HCT116 (cell line): ENCODE measurements at regions not wholly inside any gene's neighbourhood (a gene's known extent, or its start where the extent isn't known, plus 50 kb on each side); places are given as distances from the start of the nearest gene placed in this dataset.

Experiments
- ATAC-seq: fragments of 200-7000 bp; cut with Tn5 transposase; 2 replicates; pipeline ENCODE4 v1.9.1; 2020; ENCODE audit warnings: mild to moderate bottlenecking, moderate library complexity
- BruUV-seq: library from RNA; stranded (reverse); fragments of 400-500 nt; replicated peaks from 2 replicates; lab custom pipeline; 2021; lab: Mats Ljungman, UMichigan
- CTCF ChIA-PET: fragments of 300-600 bp; sonication (Branson Sonifier 250); formaldehyde crosslinking; loops from one replicate; lab custom pipeline; 2021; ENCODE audit warnings: antibody characterized with exemption; lab: Charles Lee
- POLR2A ChIA-PET: fragments of 300-600, 350-600 bp; sonication (Branson Sonifier 250); formaldehyde crosslinking; loops from one replicate; lab custom pipeline; 2021; ENCODE audit warnings: antibody characterized with exemption; lab: Charles Lee
- RAD21 ChIA-PET, 2 experiments: fragments of 300-600 bp; sonication (Branson Sonifier 250); formaldehyde crosslinking; loops; one replicate each; lab custom pipeline; 2023; ENCODE audit warnings: low total read pairs in 2 of 2; ENCODE audit not compliant: uncharacterized antibody in 2 of 2, unreplicated experiment in 2 of 2, low non-redundant PET in 1 of 2; lab: Charles Lee
- DNase-seq: peaks from one replicate; pipeline ENCODE4 v3.0.0-alpha.2; 2010; ENCODE audit warnings: low read depth, low spot score
- H2AFZ ChIP-seq: fragments of 200-600 bp; shearing (Covaris generic), sonication (generic); 2 replicates; pipeline ENCODE4 v1.6.1; 2017; ENCODE audit warnings: low read depth, mixed run types, mixed read lengths, antibody characterized with exemption, low read length; ENCODE audit not compliant: poor library complexity, severe bottlenecking
- H3K27ac ChIP-seq: 2 replicates; pipeline ENCODE4 v1.5.1; 2012; ENCODE audit warnings: low read depth, low read length
- H3K27me3 ChIP-seq: fragments of 200-600 bp; sonication (generic); 2 replicates; pipeline ENCODE4 v1.6.1; 2016; ENCODE audit warnings: mixed run types, low read length, mixed read lengths; ENCODE audit not compliant: insufficient read depth
- H3K36me3 ChIP-seq, 2 experiments: fragments of 200-500 bp in 1 of 2; fragments of 200-600 bp in 1 of 2; sonication (Bioruptor generic) in 1 of 2; sonication (generic) in 1 of 2; 2 replicates each; pipeline versions ENCODE4 v1.5.1 to v1.6.1; 2014 to 2016; ENCODE audit warnings: low read length in 2 of 2, inconsistent platforms in 1 of 2, mixed read lengths in 1 of 2, mixed run types in 1 of 2; ENCODE audit not compliant: insufficient read depth in 2 of 2, control insufficient read depth in 1 of 2
- H3K4me1 ChIP-seq, 2 experiments: fragments of 200-600 bp in 1 of 2; sonication (generic) in 1 of 2; 2 replicates each; pipeline versions ENCODE4 v1.5.1 to v1.6.1; 2012 to 2017; ENCODE audit warnings: low read length in 2 of 2, inconsistent platforms in 1 of 2, mild to moderate bottlenecking in 1 of 2, mixed read lengths in 1 of 2, mixed run types in 1 of 2, moderate library complexity in 1 of 2; ENCODE audit not compliant: insufficient read depth in 2 of 2, control insufficient read depth in 1 of 2
- H3K4me2 ChIP-seq: fragments of 200-600 bp; sonication (generic); 2 replicates; pipeline ENCODE4 v1.6.1; 2017; ENCODE audit warnings: mixed run types, low read length, mixed read lengths
- H3K4me3 ChIP-seq, 2 experiments: fragments of 200-600 bp in 1 of 2; sonication (generic) in 1 of 2; replicated peaks in 1 of 2; 2 replicates each; pipeline ENCODE4 v1.5.1; 2011 to 2016; ENCODE audit warnings: low read length in 2 of 2, control low read depth in 1 of 2, low read depth in 1 of 2, mild to moderate bottlenecking in 1 of 2, mixed read lengths in 1 of 2, mixed run types in 1 of 2
- H3K79me2 ChIP-seq: fragments of 200-600 bp; sonication (generic); 2 replicates; pipeline ENCODE4 v1.6.1; 2017; ENCODE audit warnings: mild to moderate bottlenecking, mixed run types, low read length, moderate library complexity, mixed read lengths; ENCODE audit not compliant: insufficient read depth
- H3K9ac ChIP-seq: fragments of 200-600 bp; sonication (generic); 2 replicates; pipeline ENCODE4 v1.6.1; 2016; ENCODE audit warnings: low read length, mixed read lengths
- H3K9me2 ChIP-seq: fragments of 200-600 bp; sonication (generic), shearing (Covaris generic); 2 replicates; pipeline ENCODE4 v1.6.1; 2017; ENCODE audit warnings: mixed run types, mild to moderate bottlenecking, moderate library complexity; ENCODE audit not compliant: insufficient read depth
- H3K9me3 ChIP-seq, 2 experiments: fragments of 200-500 bp in 1 of 2; fragments of 200-600 bp in 1 of 2; sonication (Bioruptor generic) in 1 of 2; sonication (generic) in 1 of 2; 2 replicates each; pipeline ENCODE4 v1.6.1; 2014 to 2017; ENCODE audit warnings: low read length in 2 of 2, mixed read lengths in 2 of 2, inconsistent platforms in 1 of 2, low read depth in 1 of 2, mild to moderate bottlenecking in 1 of 2, mixed run types in 1 of 2, moderate library complexity in 1 of 2; ENCODE audit not compliant: control insufficient read depth in 1 of 2, insufficient read depth in 1 of 2
- H4K20me1 ChIP-seq: fragments of 200-600 bp; sonication (generic), shearing (Covaris generic); 2 replicates; pipeline ENCODE4 v1.6.1; 2017; ENCODE audit warnings: mixed run types, mild to moderate bottlenecking, moderate library complexity; ENCODE audit not compliant: insufficient read depth
- CBX3 ChIP-seq: IDR thresholded peaks from 2 replicates; pipeline ENCODE4 v1.6.1; 2012; ENCODE audit warnings: low read depth
- CEBPB ChIP-seq: IDR thresholded peaks from 2 replicates; pipeline ENCODE4 v1.6.1; 2012; ENCODE audit warnings: low read depth
- EGR1 ChIP-seq: IDR thresholded peaks from 2 replicates; pipeline ENCODE4 v1.6.1; 2012; ENCODE audit warnings: low read depth
- ELF1 ChIP-seq: IDR thresholded peaks from 2 replicates; pipeline ENCODE4 v1.6.1; 2012; ENCODE audit warnings: low read depth, borderline replicate concordance
- EZH2 ChIP-seq: fragments of 200-600 bp; sonication (generic); IDR thresholded peaks from 2 replicates; pipeline ENCODE4 v1.6.1; 2017; ENCODE audit warnings: antibody characterized with exemption, mixed run types
- EZH2phosphoT487 ChIP-seq: fragments of 200-600 bp; IDR thresholded peaks from 2 replicates; pipeline ENCODE4 v1.6.1; 2018; ENCODE audit warnings: antibody characterized with exemption, borderline replicate concordance
- FOSL1 ChIP-seq: IDR thresholded peaks from 2 replicates; pipeline ENCODE4 v1.6.1; 2012; ENCODE audit warnings: low read depth
- JUND ChIP-seq: IDR thresholded peaks from 2 replicates; pipeline ENCODE4 v1.6.1; 2012
- POLR2A ChIP-seq: IDR thresholded peaks from 2 replicates; pipeline ENCODE4 v1.7.0; 2011; ENCODE audit warnings: borderline replicate concordance; ENCODE audit not compliant: insufficient read depth, insufficient read length; ENCODE audit errors: extremely low read depth
- POLR2AphosphoS5 ChIP-seq: IDR thresholded peaks from 2 replicates; pipeline ENCODE4 v1.6.1; 2011; ENCODE audit warnings: mild to moderate bottlenecking, low read depth, low read length, moderate library complexity
- RAD21 ChIP-seq: IDR thresholded peaks from 2 replicates; pipeline ENCODE4 v1.6.1; 2012; ENCODE audit warnings: low read depth, mild to moderate bottlenecking
- SIN3A ChIP-seq: IDR thresholded peaks from 2 replicates; pipeline ENCODE4 v1.6.1; 2012; ENCODE audit warnings: low read depth
- SRF ChIP-seq: IDR thresholded peaks from 2 replicates; pipeline ENCODE4 v1.6.1; 2012; ENCODE audit warnings: low read depth
- TCF7L2 ChIP-seq: IDR thresholded peaks from 2 replicates; pipeline ENCODE4 v1.7.0; 2011; ENCODE audit warnings: borderline replicate concordance, inconsistent platforms; ENCODE audit not compliant: insufficient read depth, insufficient read length; ENCODE audit errors: extremely low read depth
- YY1 ChIP-seq: IDR thresholded peaks from 2 replicates; pipeline ENCODE4 v1.6.1; 2011; ENCODE audit warnings: low read length, low read depth, moderate library complexity, mild to moderate bottlenecking; ENCODE audit not compliant: insufficient replicate concordance; ENCODE audit errors: extremely low read depth
- ZFX ChIP-seq: fragments of 450-650 bp; IDR thresholded peaks from 2 replicates; pipeline ENCODE4 v1.6.1; 2017
- ZNF274 ChIP-seq: fragments of 200-500 bp; sonication (Bioruptor generic); IDR thresholded peaks from 2 replicates; pipeline ENCODE4 v1.6.1; 2014; ENCODE audit warnings: mild to moderate bottlenecking, low read depth, low read length, inconsistent platforms
- intact Hi-C: fragments of 100-400 bp; cut with micrococcal nuclease; formaldehyde crosslinking; loops from 2 replicates; pipeline ENCODE4 v1.10.0; 2022
- TF ChIP-seq, protein P1 (sequence below): IDR thresholded peaks from 2 replicates; pipeline ENCODE4 v1.6.1; 2012
- TF ChIP-seq, protein P2 (sequence below): IDR thresholded peaks from 2 replicates; pipeline ENCODE4 v1.6.1; 2011; ENCODE audit warnings: mild to moderate bottlenecking, low read length, moderate library complexity; ENCODE audit not compliant: insufficient replicate concordance; ENCODE audit errors: extremely low read depth
- TF ChIP-seq, protein P3 (sequence below): IDR thresholded peaks from 2 replicates; pipeline ENCODE4 v1.6.1; 2012

DNA sequence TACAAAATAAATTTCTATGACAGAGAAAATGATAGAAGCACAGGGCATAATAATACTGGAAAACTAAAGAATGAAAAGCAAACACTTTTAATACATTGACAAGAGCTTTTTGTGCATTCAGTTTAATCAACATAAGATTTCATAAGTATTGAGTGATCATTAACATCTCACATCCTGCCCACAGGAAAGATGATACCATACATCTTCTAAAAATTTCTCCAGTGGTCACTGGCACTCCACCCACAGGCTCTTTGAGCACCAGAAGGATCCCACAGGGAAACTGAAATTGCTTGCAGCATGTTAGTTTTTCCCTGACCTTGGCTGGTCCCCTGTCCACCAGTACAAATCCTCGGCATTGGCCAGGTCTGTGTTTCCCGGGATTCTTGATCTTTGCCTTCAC is 186.0 kb downstream of the CEMIP2 start:
- TF ChIP-seq RAD21: no peak
- TF ChIP-seq ZNF274: no peak
- TF ChIP-seq JUND: no peak
- TF ChIP-seq, protein P1, sequence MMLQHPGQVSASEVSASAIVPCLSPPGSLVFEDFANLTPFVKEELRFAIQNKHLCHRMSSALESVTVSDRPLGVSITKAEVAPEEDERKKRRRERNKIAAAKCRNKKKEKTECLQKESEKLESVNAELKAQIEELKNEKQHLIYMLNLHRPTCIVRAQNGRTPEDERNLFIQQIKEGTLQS: no peak
- TF ChIP-seq ZFX: no peak
- TF ChIP-seq CEBPB: no peak
- no peak for TF ChIP-seq CBX3
- TF ChIP-seq SRF: no peak
- no peak for TF ChIP-seq EZH2
- TF ChIP-seq ELF1: no peak
- no peak for TF ChIP-seq POLR2A
- no peak for TF ChIP-seq EGR1

DNA sequence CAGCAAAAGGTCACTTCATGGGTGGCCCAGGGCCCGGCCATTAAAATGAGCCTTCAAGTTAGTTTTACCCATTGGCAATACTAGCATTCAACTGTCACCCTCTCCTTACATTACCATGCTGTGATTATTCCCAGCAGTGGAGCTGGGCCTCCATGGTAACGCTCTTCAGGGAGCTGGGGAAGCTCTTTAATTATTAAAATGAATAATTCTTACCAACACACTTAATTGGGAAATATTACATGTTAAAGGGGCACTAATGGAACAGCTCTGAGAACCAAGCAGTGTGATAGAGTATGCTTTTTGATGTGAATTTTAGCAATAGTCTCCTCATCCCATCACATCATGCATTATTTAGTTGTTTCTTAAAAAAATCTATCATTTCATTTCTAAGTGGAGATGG is 187.2 kb downstream of the CEMIP2 start:
- H3K9ac ChIP-seq: no peak overlapping the region
- no peak for ATAC-seq
- no peak for DNase-seq
- H4K20me1 ChIP-seq: no peaks in the 10 kb centered on the region
- no peak overlapping the region for H3K4me2 ChIP-seq
- CTCF ChIA-PET: no interaction called here
- no peaks in the 10 kb centered on the region for H3K79me2 ChIP-seq
- no peaks in the 10 kb centered on the region for H3K9me2 ChIP-seq
- no peak overlapping the region for H2AFZ ChIP-seq
- BruUV-seq: no TSS peak
- H3K27ac ChIP-seq: no peak overlapping the region
- no peaks in the 10 kb centered on the region for H3K4me1 ChIP-seq
- RAD21 ChIA-PET: no interaction called here
- no peaks in the 10 kb centered on the region for H3K36me3 ChIP-seq
- TF ChIP-seq EGR1 (no peak), YY1 (no peak), SIN3A (no peak), EZH2 (no peak), SRF (no peak), TCF7L2 (no peak), FOSL1 (no peak), EZH2phosphoT487 (no peak), RAD21 (no peak), POLR2A (no peak), CEBPB (no peak), ZNF274 (no peak), ELF1 (no peak), POLR2AphosphoS5 (no peak)
- TF ChIP-seq, protein P2, sequence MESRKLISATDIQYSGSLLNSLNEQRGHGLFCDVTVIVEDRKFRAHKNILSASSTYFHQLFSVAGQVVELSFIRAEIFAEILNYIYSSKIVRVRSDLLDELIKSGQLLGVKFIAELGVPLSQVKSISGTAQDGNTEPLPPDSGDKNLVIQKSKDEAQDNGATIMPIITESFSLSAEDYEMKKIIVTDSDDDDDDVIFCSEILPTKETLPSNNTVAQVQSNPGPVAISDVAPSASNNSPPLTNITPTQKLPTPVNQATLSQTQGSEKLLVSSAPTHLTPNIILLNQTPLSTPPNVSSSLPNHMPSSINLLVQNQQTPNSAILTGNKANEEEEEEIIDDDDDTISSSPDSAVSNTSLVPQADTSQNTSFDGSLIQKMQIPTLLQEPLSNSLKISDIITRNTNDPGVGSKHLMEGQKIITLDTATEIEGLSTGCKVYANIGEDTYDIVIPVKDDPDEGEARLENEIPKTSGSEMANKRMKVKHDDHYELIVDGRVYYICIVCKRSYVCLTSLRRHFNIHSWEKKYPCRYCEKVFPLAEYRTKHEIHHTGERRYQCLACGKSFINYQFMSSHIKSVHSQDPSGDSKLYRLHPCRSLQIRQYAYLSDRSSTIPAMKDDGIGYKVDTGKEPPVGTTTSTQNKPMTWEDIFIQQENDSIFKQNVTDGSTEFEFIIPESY: no peak
- TF ChIP-seq, protein P3, sequence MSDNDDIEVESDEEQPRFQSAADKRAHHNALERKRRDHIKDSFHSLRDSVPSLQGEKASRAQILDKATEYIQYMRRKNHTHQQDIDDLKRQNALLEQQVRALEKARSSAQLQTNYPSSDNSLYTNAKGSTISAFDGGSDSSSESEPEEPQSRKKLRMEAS: no peak
- H3K4me3 ChIP-seq: no peak overlapping the region
- peaks cover 5% of the 10 kb centered on the region; the same call in 1 of the 2 replicates for H3K27me3 ChIP-seq
- intact Hi-C loops: no loop called here
- POLR2A ChIA-PET: no interaction called here
- no peaks in the 10 kb centered on the region for H3K9me3 ChIP-seq

More for the DNA sequence above, 186.0 kb downstream of the CEMIP2 start:
- Histone ChIP-seq H2AFZ (no peak overlapping the region), H3K4me3 (no peak overlapping the region), H3K4me2 (no peak overlapping the region), H3K4me1 (no peaks in the 10 kb centered on the region), H3K9me3 (no peaks in the 10 kb centered on the region), H3K79me2 (no peaks in the 10 kb centered on the region), H3K27me3 (peaks cover 5% of the 10 kb centered on the region; the same call in 1 of the 2 replicates), H3K27ac (no peak overlapping the region), H3K9me2 (no peaks in the 10 kb centered on the region), H4K20me1 (no peaks in the 10 kb centered on the region), H3K36me3 (no peaks in the 10 kb centered on the region), H3K9ac (no peak overlapping the region)
- CTCF ChIA-PET: no interaction called here
- POLR2A ChIA-PET: no interaction called here
- intact Hi-C loops: no loop called here
- DNase-seq (no peak), ATAC-seq (no peak)
- RAD21 ChIA-PET: interaction anchor here in 1 of 2 experiments (0.7 kb wide), 1 partner anchor 20 kb away, joined by 3 read pairs; no protein-coding TSS in a partner anchor
- no TSS peak for BruUV-seq
